Fibroblast of the aortic adventitia (primary cell): ENCODE measurements at regions not wholly inside any gene's neighbourhood (a gene's known extent, or its start where the extent isn't known, plus 50 kb on each side); places are given as distances from the start of the nearest gene placed in this dataset.
"Not testable (repeated sequence)": the region's sequence is repeated elsewhere in the genome, so short reads cannot be mapped to it uniquely, and the experiment has no call there.

Source experiments
- DNase-seq: peaks from one replicate; pipeline ENCODE4 v3.0.0-alpha.2; 2010; ENCODE audit warnings: low read depth
- H3K4me3 ChIP-seq: 2 replicates; pipeline ENCODE4 v1.5.1; 2011; ENCODE audit warnings: low read depth, mild to moderate bottlenecking, control low read depth, low read length, moderate library complexity
- CTCF ChIP-seq: IDR thresholded peaks from 2 replicates; pipeline ENCODE4 v1.5.1; 2011; ENCODE audit warnings: mild to moderate bottlenecking, low read length, control low read depth, inconsistent platforms; ENCODE audit not compliant: insufficient read depth

GRCh38 chr18:5830902-5831301 is 64.4 kb downstream of the TMEM200C start:
- H3K4me3 ChIP-seq, DNase-seq: not testable (repeated sequence)

- no peak overlapping the region for H3K4me3 ChIP-seq
- DNase-seq = no peak
- TF ChIP-seq CTCF = no peak
Measured at GRCh38 chr18:5828913-5829312, 66.4 kb downstream of the TMEM200C start.

GRCh38 chr18:5825663-5826062 is 69.7 kb downstream of the TMEM200C start:
- no peak for DNase-seq
- no peak overlapping the region for H3K4me3 ChIP-seq
- TF ChIP-seq CTCF = no peak

GRCh38 chr18:5824370-5824984 is 70.8 kb downstream of the TMEM200C start:
- no peak overlapping the region for H3K4me3 ChIP-seq
- DNase-seq = no peak
- TF ChIP-seq CTCF = no peak

- no peak for DNase-seq
- TF ChIP-seq CTCF = no peak
- no peak overlapping the region for H3K4me3 ChIP-seq
Measured at GRCh38 chr18:5817816-5818215, 77.5 kb downstream of the TMEM200C start.

GRCh38 chr18:5806860-5807259 is 88.5 kb downstream of the TMEM200C start:
- no peak for DNase-seq
- TF ChIP-seq CTCF = no peak
- H3K4me3 ChIP-seq = no peak overlapping the region

GRCh38 chr18:5787936-5788335 is 107.4 kb downstream of the TMEM200C start:
- TF ChIP-seq CTCF = no peak
- no peak for DNase-seq
- no peak overlapping the region for H3K4me3 ChIP-seq
